ENCODE measurements at regions not wholly inside any gene's neighbourhood (a gene's known extent, or its start where the extent isn't known, plus 50 kb on each side); places are given as distances from the start of the nearest gene placed in this dataset.

GRCh38 chr6:14862845-14863244 lies 383.0 kb upstream of the JARID2 start (continued):
- TF ChIP-seq MTA2 (IDR thresholded peaks at IDR 0.05; ENCODE audit: low read depth), result no peak
- TF ChIP-seq ETV6 (conservative IDR thresholded peaks at IDR 0.05 in 1 of 2, IDR thresholded peaks at IDR 0.05 in 1 of 2; ENCODE audit: borderline replicate concordance in 1 of 2, low read depth in 1 of 2), result no peak
- no peak for TF ChIP-seq RAD51 (IDR thresholded peaks at IDR 0.05)
- no peak for TF ChIP-seq SMC3 (IDR thresholded peaks at IDR 0.05; ENCODE audit: borderline replicate concordance, low read length)
- no peak for TF ChIP-seq BCLAF1 (IDR thresholded peaks at IDR 0.05)
- TF ChIP-seq PAX8 (IDR thresholded peaks at IDR 0.05), result no peak
- TF ChIP-seq SREBF1 (IDR thresholded peaks at IDR 0.05; ENCODE audit: low read length), result no peak

GRCh38 chr6:14863902-14864850 lies 381.7 kb upstream of the JARID2 start:
- no TSS peak for BruUV-seq (replicated peaks)
- H3K27me3 ChIP-seq (replicated peaks in 1 of 2; ENCODE audit: control insufficient read depth in 2 of 2, insufficient read depth in 2 of 2, low read length in 1 of 2), result no peaks in the 10 kb centered on the region
- H3K79me2 ChIP-seq (ENCODE audit: control insufficient read depth, insufficient read depth, low read length), result no peaks in the 10 kb centered on the region
- ChIA-PET POLR2A (interaction anchor here (1.3 kb wide), 1 partner anchor 10 kb away, joined by 3 read pairs; no protein-coding TSS in a partner anchor), SMC1A (ENCODE audit: uncharacterized antibody, unreplicated experiment) (interaction anchor here (1.0 to 1.4 kb wide), 2 partner anchors 12 to 28 kb away, joined by 3 read pairs; no protein-coding TSS in a partner anchor), CTCF (no interaction called here), RAD21 (ENCODE audit: unreplicated experiment) (no interaction called here)
- in situ Hi-C loops (cut with MboI), result no loop called here
- TF ChIP-seq E2F8 (IDR thresholded peaks at IDR 0.05; ENCODE audit: low read depth, partially characterized antibody) (no peak), CHD2 (IDR thresholded peaks at IDR 0.05; ENCODE audit: borderline replicate concordance, low read depth, low read length) (no peak), MTA2 (IDR thresholded peaks at IDR 0.05; ENCODE audit: low read depth) (no peak), DPF2 (IDR thresholded peaks at IDR 0.05) (no peak), CBFB (IDR thresholded peaks at IDR 0.05; ENCODE audit: low read depth) (no peak), ZNF217 (IDR thresholded peaks at IDR 0.05) (no peak), NBN (IDR thresholded peaks at IDR 0.05) (no peak), RUNX3 (IDR thresholded peaks at IDR 0.05; ENCODE audit: low read length) (no peak), RFX5 (IDR thresholded peaks at IDR 0.05; ENCODE audit: low read depth, low read length) (no peak)
- H3K36me3 ChIP-seq (ENCODE audit: control insufficient read depth in 2 of 2, insufficient read depth in 2 of 2, low read length in 1 of 2), result no peaks in the 10 kb centered on the region
- no peak overlapping the region for H3K4me3 ChIP-seq
- H3K4me1 ChIP-seq (ENCODE audit: control insufficient read depth, insufficient read depth, low read length), result peaks cover 6% of the 10 kb centered on the region; the same call in 1 of the 2 replicates
- no peak overlapping the region for H2AFZ ChIP-seq (ENCODE audit: control insufficient read depth, low read depth, low read length)
- FAIRE-seq (no peak), DNase-seq (ENCODE audit: low read depth, low spot score) (no peak), ATAC-seq (no peak)
- H3K4me2 ChIP-seq (ENCODE audit: control insufficient read depth, insufficient read depth), result no peak overlapping the region
- no peak overlapping the region for H3K9ac ChIP-seq (ENCODE audit: control insufficient read depth, insufficient read depth, low read length)
- H4K20me1 ChIP-seq (ENCODE audit: control insufficient read depth, insufficient read depth), result no peaks in the 10 kb centered on the region
- intact Hi-C loops (cut with micrococcal nuclease; ENCODE audit: unreplicated experiment), result no loop called here
- 69% methylated on average over 14 of the region's 14 CpGs for WGBS (ENCODE audit: insufficient coverage, insufficient replicate concordance, low lambda C conversion rate, missing lambda C conversion rate)
- no peaks in the 10 kb centered on the region for H3K9me3 ChIP-seq (replicated peaks; ENCODE audit: control insufficient read depth, insufficient read depth, low read length)
- H3K27ac ChIP-seq (ENCODE audit: control insufficient read depth, insufficient read depth), result no peak overlapping the region

Measured in GM12878 (cell line).